ENCODE measurements at regions not wholly inside any gene's neighbourhood (a gene's known extent, or its start where the extent isn't known, plus 50 kb on each side); places are given as distances from the start of the nearest gene placed in this dataset.
"Not testable (repeated sequence)": the region's sequence is repeated elsewhere in the genome, so short reads cannot be mapped to it uniquely, and the experiment has no call there.

GRCh38 chr3:25199567-25199966 is 228.5 kb upstream of the RARB start:
- TF ChIP-seq CTCF (IDR thresholded peaks at IDR 0.05; ENCODE audit: poor library complexity, severe bottlenecking); POLR2AphosphoS5 (IDR thresholded peaks at IDR 0.05); MXI1 (conservative IDR thresholded peaks at IDR 0.05; ENCODE audit: poor library complexity, severe bottlenecking); EP300 (conservative IDR thresholded peaks at IDR 0.05; ENCODE audit: poor library complexity, severe bottlenecking); RAD21 (conservative IDR thresholded peaks at IDR 0.05); SMC3 (conservative IDR thresholded peaks at IDR 0.05; ENCODE audit: poor library complexity); REST (IDR thresholded peaks at IDR 0.05; ENCODE audit: borderline replicate concordance): not testable (repeated sequence)
